ENCODE measurements at regions not wholly inside any gene's neighbourhood (a gene's known extent, or its start where the extent isn't known, plus 50 kb on each side); places are given as distances from the start of the nearest gene placed in this dataset.

DNA sequence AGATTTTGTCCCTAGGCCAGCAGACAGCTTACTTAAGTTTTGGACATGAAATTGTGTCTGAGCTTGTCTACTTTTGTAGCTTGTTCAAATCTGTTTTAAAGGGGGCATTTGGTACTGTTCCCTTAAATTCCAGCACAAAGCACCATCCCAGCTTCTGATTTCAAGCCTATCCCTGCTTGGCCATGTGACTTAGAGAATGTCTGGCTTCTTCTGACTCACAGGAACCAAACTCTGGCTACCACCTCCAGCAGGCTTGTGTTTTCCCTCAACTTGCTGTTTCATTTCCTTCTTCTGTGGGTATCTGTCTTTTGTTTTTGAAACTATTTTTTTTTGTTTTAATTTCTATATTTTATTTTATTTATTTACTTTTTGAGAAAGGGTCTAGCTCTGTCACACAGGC, 97.9 kb upstream of the FZD8 start:
- TF ChIP-seq, protein P1, sequence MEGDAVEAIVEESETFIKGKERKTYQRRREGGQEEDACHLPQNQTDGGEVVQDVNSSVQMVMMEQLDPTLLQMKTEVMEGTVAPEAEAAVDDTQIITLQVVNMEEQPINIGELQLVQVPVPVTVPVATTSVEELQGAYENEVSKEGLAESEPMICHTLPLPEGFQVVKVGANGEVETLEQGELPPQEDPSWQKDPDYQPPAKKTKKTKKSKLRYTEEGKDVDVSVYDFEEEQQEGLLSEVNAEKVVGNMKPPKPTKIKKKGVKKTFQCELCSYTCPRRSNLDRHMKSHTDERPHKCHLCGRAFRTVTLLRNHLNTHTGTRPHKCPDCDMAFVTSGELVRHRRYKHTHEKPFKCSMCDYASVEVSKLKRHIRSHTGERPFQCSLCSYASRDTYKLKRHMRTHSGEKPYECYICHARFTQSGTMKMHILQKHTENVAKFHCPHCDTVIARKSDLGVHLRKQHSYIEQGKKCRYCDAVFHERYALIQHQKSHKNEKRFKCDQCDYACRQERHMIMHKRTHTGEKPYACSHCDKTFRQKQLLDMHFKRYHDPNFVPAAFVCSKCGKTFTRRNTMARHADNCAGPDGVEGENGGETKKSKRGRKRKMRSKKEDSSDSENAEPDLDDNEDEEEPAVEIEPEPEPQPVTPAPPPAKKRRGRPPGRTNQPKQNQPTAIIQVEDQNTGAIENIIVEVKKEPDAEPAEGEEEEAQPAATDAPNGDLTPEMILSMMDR (IDR thresholded peaks at IDR 0.05; ENCODE audit: insufficient read depth, low read depth, low read length, missing control alignments): no peak
- DNase-seq (ENCODE audit: low read depth): no peak
- H3K4me3 ChIP-seq (ENCODE audit: low read depth, low read length): no peak overlapping the region

DNA sequence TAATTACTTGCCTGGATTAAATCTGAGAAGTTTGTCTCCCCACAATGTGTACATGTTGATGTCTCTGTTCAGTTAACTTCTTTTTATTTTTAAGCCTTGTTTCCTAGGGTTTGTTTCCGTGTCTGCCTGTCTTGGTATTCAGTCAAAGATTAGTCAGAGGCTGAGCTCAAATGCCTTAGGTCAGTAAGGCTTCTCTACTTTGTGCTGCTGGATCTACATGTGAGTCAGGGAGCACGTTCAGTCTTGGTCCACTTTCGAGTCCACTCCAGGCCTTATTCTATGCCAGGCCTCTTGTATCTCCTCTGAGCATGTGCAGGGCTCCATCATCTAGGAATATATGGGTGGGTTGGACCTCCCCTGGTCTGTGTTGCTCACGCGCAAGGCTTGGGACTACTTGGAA, 93.3 kb upstream of the FZD8 start:
- no peak overlapping the region for H3K4me3 ChIP-seq (ENCODE audit: low read depth, low read length)
- DNase-seq (ENCODE audit: low read depth): no peak
- TF ChIP-seq, protein P1 (IDR thresholded peaks at IDR 0.05; ENCODE audit: insufficient read depth, low read depth, low read length, missing control alignments): no peak

DNA sequence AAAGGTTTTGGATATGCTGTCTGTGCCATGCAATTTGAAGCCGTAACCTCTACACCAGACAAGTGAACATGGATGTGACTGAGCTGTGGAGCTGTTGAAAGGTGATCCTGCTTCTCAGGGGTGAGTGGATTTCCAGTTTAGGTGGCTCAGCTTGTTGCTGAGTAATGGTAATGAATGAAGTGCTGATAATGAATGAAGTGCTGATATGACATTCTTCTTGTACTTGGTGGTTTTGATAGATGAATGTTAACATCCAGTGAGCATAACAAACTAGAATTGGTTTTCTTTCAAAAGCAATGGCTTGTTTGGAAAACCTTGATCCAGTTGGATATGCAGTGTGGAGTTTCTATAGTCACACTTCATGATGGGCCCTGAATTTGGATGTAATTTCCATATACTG, 89.7 kb upstream of the FZD8 start:
- no peak overlapping the region for H3K4me3 ChIP-seq (ENCODE audit: low read depth, low read length)
- TF ChIP-seq, protein P1 (IDR thresholded peaks at IDR 0.05; ENCODE audit: insufficient read depth, low read depth, low read length, missing control alignments): no peak
- DNase-seq (ENCODE audit: low read depth): no peak

DNA sequence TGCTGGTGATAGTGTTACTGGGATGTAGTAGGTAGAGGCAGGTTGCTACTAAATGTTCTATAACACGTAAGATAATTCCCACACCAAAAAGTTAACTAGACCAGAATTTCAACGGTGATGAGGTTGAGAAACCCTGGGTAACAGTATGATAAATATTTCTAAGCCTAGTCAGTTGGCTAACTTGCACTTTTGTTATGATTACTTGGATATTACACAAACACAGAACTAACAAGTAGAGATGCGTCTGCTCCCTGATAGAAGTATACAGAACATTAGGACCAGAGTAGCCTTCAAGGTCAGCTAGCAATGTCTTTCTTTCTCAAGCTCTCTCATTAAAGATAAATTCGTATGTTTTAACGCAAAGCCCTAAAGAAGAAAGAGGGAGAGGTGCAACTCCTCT, 86.2 kb upstream of the FZD8 start:
- no peak for DNase-seq (ENCODE audit: low read depth)
- H3K4me3 ChIP-seq (ENCODE audit: low read depth, low read length): no peak overlapping the region
- TF ChIP-seq, protein P1 (IDR thresholded peaks at IDR 0.05; ENCODE audit: insufficient read depth, low read depth, low read length, missing control alignments): no peak

DNA sequence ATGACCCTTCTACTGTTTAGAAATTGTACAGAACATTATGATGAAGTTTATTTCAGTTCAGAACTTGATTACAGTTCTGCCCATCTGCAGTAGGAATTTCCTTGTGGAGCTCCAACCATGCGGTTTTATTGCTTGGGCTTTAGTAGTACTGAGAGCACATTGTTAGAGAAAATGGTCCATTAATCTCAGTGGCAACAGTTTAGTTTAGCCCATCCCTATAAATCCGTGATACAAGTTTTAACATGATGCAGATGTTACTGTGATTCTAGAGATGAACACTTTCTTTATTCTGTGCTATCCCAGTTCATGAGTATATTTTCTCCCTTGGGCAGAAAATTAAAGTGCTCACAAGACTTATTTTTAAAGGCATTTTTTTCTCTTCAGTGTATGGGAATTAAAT, 84.8 kb upstream of the FZD8 start:
- H3K4me3 ChIP-seq (ENCODE audit: low read depth, low read length): no peak overlapping the region
- DNase-seq (ENCODE audit: low read depth): no peak
- TF ChIP-seq, protein P1 (IDR thresholded peaks at IDR 0.05; ENCODE audit: insufficient read depth, low read depth, low read length, missing control alignments): no peak

DNA sequence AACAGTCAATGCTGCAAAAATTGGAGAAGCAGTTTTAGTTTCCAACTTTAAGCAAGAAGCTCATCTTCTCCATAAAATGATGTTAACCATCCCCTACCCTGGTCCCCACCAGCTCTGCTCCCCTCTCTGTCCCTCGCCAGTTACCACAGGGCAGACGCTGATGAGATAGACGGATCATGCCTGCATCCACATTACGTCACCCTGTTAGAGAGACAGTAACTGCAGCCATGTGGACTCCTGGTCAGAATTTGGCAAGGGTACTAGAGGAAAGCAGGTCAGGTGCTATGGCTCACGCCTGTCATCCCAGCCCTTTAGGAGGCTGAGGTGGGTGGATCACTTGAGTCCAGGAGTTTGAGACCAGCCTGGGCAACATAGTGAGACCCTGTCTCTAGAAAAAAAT, 81.9 kb upstream of the FZD8 start:
- TF ChIP-seq, protein P1 (IDR thresholded peaks at IDR 0.05; ENCODE audit: insufficient read depth, low read depth, low read length, missing control alignments): no peak
- H3K4me3 ChIP-seq (ENCODE audit: low read depth, low read length): no peak overlapping the region
- no peak for DNase-seq (ENCODE audit: low read depth)

DNA sequence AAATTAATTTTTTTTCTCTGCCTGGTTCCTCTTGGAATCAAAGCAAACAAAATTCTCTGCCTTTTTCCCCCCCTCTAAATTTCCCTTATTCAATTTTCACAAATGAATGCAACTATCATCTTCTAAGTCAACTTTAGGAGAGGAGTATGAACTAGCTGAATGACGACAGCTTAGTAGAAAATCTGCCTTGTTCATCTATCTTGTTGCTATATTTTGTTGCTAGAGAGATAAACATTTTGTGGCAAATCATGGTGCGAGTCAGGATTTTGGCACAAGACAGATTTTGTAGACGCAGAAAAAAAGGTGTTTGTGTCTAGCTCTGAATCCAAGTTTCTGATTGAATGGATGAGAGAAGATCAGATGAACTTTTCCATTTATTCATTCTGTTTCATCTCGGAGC, 81.0 kb upstream of the FZD8 start:
- no peak overlapping the region for H3K4me3 ChIP-seq (ENCODE audit: low read depth, low read length)
- no peak for DNase-seq (ENCODE audit: low read depth)
- TF ChIP-seq, protein P1 (IDR thresholded peaks at IDR 0.05; ENCODE audit: insufficient read depth, low read depth, low read length, missing control alignments): no peak
